ENCODE measurements at regions not wholly inside any gene's neighbourhood (a gene's known extent, or its start where the extent isn't known, plus 50 kb on each side); places are given as distances from the start of the nearest gene placed in this dataset.

- ATAC-seq (no peak), DNase-seq (no peak)
- intact Hi-C loops (cut with DNase I) = no loop called here
- H3K4me1 ChIP-seq = no peaks in the 10 kb centered on the region
- no peak overlapping the region for H3K4me3 ChIP-seq
- no peak overlapping the region for H3K27ac ChIP-seq
- TF ChIP-seq, protein P1, sequence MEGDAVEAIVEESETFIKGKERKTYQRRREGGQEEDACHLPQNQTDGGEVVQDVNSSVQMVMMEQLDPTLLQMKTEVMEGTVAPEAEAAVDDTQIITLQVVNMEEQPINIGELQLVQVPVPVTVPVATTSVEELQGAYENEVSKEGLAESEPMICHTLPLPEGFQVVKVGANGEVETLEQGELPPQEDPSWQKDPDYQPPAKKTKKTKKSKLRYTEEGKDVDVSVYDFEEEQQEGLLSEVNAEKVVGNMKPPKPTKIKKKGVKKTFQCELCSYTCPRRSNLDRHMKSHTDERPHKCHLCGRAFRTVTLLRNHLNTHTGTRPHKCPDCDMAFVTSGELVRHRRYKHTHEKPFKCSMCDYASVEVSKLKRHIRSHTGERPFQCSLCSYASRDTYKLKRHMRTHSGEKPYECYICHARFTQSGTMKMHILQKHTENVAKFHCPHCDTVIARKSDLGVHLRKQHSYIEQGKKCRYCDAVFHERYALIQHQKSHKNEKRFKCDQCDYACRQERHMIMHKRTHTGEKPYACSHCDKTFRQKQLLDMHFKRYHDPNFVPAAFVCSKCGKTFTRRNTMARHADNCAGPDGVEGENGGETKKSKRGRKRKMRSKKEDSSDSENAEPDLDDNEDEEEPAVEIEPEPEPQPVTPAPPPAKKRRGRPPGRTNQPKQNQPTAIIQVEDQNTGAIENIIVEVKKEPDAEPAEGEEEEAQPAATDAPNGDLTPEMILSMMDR (IDR thresholded peaks at IDR 0.05) = no peak
- no peaks in the 10 kb centered on the region for H3K27me3 ChIP-seq (ENCODE audit: low read depth)
- no peaks in the 10 kb centered on the region for H3K36me3 ChIP-seq
- peaks cover 8% of the 10 kb centered on the region for H3K9me3 ChIP-seq
These were observed 369.1 kb downstream of the S1PR1 start for GRCh38 chr1:101605878-101606277.

GRCh38 chr1:101613546-101613945 is 376.7 kb downstream of the S1PR1 start:
- H3K9me3 ChIP-seq = peaks cover 8% of the 10 kb centered on the region
- no peak overlapping the region for H3K4me3 ChIP-seq
- no peaks in the 10 kb centered on the region for H3K27me3 ChIP-seq (ENCODE audit: low read depth)
- no peak for DNase-seq
- intact Hi-C loops (cut with DNase I) = no loop called here
- TF ChIP-seq, protein P1 (IDR thresholded peaks at IDR 0.05) = no peak
- H3K4me1 ChIP-seq = no peaks in the 10 kb centered on the region
- no peak for ATAC-seq
- no peaks in the 10 kb centered on the region for H3K36me3 ChIP-seq
- H3K27ac ChIP-seq = no peak overlapping the region

- ATAC-seq = no peak
These were observed 377.8 kb downstream of the OLFM3 start for GRCh38 chr1:101618900-101619299.

DNA sequence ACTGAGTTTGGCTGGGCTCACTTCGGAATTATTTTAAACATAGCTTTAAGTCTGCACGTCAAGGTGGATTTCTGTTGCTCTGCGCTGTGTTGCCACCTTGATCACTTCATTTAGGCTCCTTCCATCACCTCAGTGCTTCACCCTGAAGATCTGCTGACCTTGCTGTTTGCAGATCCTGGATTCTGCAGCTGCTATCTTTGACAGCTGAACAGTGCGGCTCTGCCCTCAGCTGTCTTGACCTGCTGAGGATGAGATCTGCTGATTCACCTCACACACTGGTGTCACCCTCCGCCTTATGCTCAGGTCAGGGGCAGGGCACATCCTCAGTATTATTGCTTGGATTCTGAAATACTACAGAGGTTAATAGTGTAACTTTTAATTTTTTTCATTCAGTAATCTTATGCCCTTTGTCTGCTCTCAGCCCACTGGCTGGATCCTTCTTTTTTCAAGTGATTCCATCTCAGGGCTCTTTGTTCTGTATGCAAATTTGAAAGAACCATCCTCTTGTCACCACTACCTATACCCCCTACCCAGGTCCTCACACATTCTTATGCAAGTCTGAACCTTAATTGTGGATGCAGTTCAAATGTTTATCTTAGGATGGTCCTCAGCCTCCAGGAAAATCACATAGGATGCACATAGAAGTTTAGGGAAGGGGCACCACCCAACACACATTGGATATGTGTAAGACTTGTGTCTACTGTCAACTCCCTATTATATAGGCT is 364.0 kb downstream of the OLFM3 start:
- no peak for DNase-seq
- TF ChIP-seq, protein P1 (IDR thresholded peaks at IDR 0.05) = no peak
- Histone ChIP-seq H3K36me3 (no peaks in the 10 kb centered on the region), H3K27ac (no peak overlapping the region), H3K27me3 (ENCODE audit: low read depth) (no peaks in the 10 kb centered on the region), H3K4me3 (no peak overlapping the region), H3K4me1 (no peaks in the 10 kb centered on the region), H3K9me3 (no peaks in the 10 kb centered on the region)
- no peak for ATAC-seq
- intact Hi-C loops (cut with DNase I) = no loop called here

More at GRCh38 chr1:101618900-101619299, 377.8 kb downstream of the OLFM3 start:
- no peaks in the 10 kb centered on the region for H3K4me1 ChIP-seq
- intact Hi-C loops (cut with DNase I) = no loop called here
- DNase-seq = no peak
- H3K27me3 ChIP-seq (ENCODE audit: low read depth) = no peaks in the 10 kb centered on the region
- H3K9me3 ChIP-seq = no peaks in the 10 kb centered on the region
- TF ChIP-seq, protein P1 (IDR thresholded peaks at IDR 0.05) = no peak
- H3K36me3 ChIP-seq = no peaks in the 10 kb centered on the region
- H3K27ac ChIP-seq = no peak overlapping the region
- no peak overlapping the region for H3K4me3 ChIP-seq

DNA sequence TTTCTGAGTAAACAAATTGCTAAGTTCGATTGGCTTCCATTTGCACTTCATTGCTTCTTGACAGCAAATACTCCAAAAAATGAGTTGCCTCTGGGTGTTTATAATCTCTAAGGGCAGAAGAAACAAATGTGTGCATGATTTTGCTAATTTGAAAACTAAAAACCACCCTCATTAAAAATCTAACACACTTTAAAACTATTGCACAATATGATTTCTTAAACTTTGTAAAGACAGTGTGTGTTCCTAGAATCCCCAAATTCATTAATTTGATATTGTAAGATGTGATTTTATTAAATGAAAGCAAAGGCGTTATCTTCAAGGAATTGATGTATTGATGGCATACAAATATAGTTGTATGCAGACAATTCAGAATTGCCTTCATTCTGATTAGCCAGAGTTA is 350.9 kb downstream of the OLFM3 start:
- intact Hi-C loops (cut with DNase I) = no loop called here
- DNase-seq (no peak), ATAC-seq (no peak)
- H3K27me3 ChIP-seq (ENCODE audit: low read depth) = no peaks in the 10 kb centered on the region
- H3K36me3 ChIP-seq = no peaks in the 10 kb centered on the region
- no peaks in the 10 kb centered on the region for H3K4me1 ChIP-seq
- no peaks in the 10 kb centered on the region for H3K9me3 ChIP-seq
- H3K27ac ChIP-seq = no peak overlapping the region
- TF ChIP-seq, protein P1 (IDR thresholded peaks at IDR 0.05) = no peak
- no peak overlapping the region for H3K4me3 ChIP-seq
